Fibroblast of skin of scalp (primary cell): ENCODE measurements at regions not wholly inside any gene's neighbourhood (a gene's known extent, or its start where the extent isn't known, plus 50 kb on each side); places are given as distances from the start of the nearest gene placed in this dataset.
"Not testable (repeated sequence)": the region's sequence is repeated elsewhere in the genome, so short reads cannot be mapped to it uniquely, and the experiment has no call there.

Source experiments
- DNase-seq: peaks from one replicate; pipeline ENCODE4 v3.0.0-alpha.2; 2013

- no peak for DNase-seq
These were observed 1828.2 kb downstream of the MAT2B start for GRCh38 chr5:165333623-165334022.

- DNase-seq, result no peak
These were observed 1828.8 kb downstream of the MAT2B start for GRCh38 chr5:165334201-165334600.

- DNase-seq, result no peak
These were observed 1844.3 kb downstream of the MAT2B start for GRCh38 chr5:165349735-165350134.

GRCh38 chr5:165351342-165351741, 1845.9 kb downstream of the MAT2B start:
- DNase-seq, result no peak

- no peak for DNase-seq
These were observed 1854.9 kb downstream of the MAT2B start for GRCh38 chr5:165360366-165360765.

- DNase-seq, result no peak
These were observed 1855.5 kb downstream of the MAT2B start for GRCh38 chr5:165360784-165361542.

- DNase-seq, result no peak
These were observed 1864.8 kb downstream of the MAT2B start for GRCh38 chr5:165370233-165370632.

- DNase-seq, result no peak
These were observed 1865.4 kb downstream of the MAT2B start for GRCh38 chr5:165370794-165371193.

- DNase-seq, result no peak
These were observed 1869.8 kb downstream of the MAT2B start for GRCh38 chr5:165375201-165375600.

- no peak for DNase-seq
These were observed 1888.4 kb downstream of the MAT2B start for GRCh38 chr5:165393839-165394238.

- no peak for DNase-seq
These were observed 1892.1 kb downstream of the MAT2B start for GRCh38 chr5:165397516-165397915.

- no peak for DNase-seq
These were observed 1894.7 kb downstream of the MAT2B start for GRCh38 chr5:165400086-165400485.

- DNase-seq, result no peak
These were observed 1899.5 kb downstream of the MAT2B start for GRCh38 chr5:165404917-165405316.

GRCh38 chr5:165405340-165405739, 1899.9 kb downstream of the MAT2B start:
- DNase-seq, result no peak

- DNase-seq, result no peak
These were observed 1901.9 kb downstream of the MAT2B start for GRCh38 chr5:165407352-165407751.

- no peak for DNase-seq
These were observed 1905.1 kb downstream of the MAT2B start for GRCh38 chr5:165410476-165410875.

- not testable (repeated sequence) for DNase-seq
These were observed 1906.1 kb downstream of the MAT2B start for GRCh38 chr5:165411532-165411931.

GRCh38 chr5:165420493-165420892, 1915.1 kb downstream of the MAT2B start:
- DNase-seq, result no peak

GRCh38 chr5:165423697-165424299, 1918.4 kb downstream of the MAT2B start:
- DNase-seq, result no peak

- no peak for DNase-seq
These were observed 1920.2 kb downstream of the MAT2B start for GRCh38 chr5:165425594-165425993.

- DNase-seq, result no peak
These were observed 1943.3 kb downstream of the MAT2B start for GRCh38 chr5:165448753-165449152.

GRCh38 chr5:165457859-165458481, 1952.6 kb downstream of the MAT2B start:
- peak; percentile 5 for DNase-seq

GRCh38 chr5:165459232-165459631, 1953.8 kb downstream of the MAT2B start:
- DNase-seq, result no peak

- no peak for DNase-seq
These were observed 1955.5 kb downstream of the MAT2B start for GRCh38 chr5:165460911-165461310.
